HG02970 (cell line): ENCODE measurements at regions not wholly inside any gene's neighbourhood (a gene's known extent, or its start where the extent isn't known, plus 50 kb on each side); places are given as distances from the start of the nearest gene placed in this dataset.

Experiments used
- ATAC-seq: cut with Tn5 transposase; IDR thresholded peaks from one replicate; pipeline ENCODE4 v1.9.1; 2021; ENCODE audit warnings: mild to moderate bottlenecking, moderate library complexity, moderate number of reproducible peaks; ENCODE audit not compliant: unreplicated experiment, low FRiP score

DNA sequence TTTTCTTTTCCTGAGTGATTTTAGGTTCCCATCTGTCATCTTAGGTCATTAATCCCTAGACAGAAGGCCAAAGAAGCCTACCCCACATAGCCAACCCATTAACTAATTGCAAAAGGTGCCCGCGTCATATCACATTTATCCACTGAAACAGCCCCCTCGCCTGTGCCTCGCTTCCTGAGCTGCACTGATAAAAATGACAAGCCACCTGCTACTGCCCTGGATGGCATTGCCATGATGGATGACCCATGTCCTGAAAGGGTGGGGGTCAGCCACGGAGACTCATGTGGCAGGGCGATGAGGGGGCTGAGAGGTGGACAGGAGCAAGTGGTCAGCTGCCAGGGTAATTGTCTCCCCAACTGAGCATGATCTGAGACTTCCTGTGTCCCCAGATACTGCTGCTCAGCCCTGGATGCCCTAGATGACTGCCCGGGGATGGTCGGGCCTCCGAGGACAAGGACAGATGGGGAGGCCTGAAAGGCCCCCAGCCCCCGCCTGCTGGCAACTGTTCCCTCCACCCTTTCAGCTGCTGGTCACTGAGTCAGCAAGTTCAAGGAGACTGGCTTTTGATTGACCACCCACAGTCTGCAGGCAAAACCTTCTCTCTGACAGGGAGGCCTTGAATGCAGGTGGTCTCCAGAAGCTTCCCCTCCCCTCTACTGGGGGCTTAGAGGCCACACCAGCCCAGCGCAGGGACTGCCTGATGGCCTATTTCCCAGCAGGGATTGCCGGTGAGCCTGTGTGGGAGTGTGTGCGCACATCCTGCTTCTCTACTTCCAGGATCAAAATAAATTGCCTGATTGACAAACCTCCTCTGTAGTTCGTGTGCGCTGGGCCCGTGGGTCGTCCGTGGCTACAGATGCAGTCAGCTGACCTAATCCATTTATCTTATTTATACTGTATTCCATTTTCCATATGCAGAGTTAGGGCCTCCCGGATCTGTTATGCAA is 496.3 kb downstream of the BCOR start:
- ATAC-seq, result no peak

DNA sequence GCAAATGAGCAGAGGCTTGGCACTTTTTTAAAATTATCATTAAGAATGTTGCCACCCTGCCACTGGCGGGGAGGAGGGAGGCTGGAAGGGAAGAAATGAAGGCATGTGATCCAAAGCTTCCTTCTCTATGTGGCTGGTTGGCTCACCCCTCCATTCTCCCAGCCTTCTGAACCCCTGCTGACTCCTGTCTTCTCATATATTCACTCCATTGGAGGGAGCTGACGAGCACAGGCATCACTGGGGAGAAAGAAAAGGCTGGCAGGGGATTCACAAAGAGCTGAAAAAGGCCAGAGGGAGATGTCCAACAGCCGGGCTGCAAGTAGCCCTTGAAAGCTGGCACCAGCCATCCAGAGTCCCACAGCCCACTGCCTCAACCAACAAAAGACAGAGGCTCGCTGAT is 495.6 kb downstream of the BCOR start:
- ATAC-seq, result no peak

DNA sequence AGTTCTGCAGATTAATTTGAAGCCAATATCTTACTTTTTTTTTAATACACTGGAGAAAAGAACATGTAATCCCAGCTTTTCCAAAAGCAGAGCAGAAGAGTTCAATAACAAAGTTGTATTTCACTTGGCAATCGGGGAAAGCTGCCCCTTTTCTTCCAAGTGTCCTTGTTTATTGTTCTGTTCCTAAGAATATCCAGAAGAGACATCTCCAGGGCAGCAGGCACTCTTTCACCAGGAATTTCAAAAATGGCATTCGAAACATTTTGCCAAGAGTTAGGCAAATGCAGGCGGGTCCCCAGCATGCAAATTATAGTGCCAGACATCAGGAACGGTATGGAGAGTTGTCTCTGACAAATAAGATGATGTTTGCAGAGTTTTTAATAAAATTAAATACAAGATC is 494.5 kb downstream of the BCOR start:
- ATAC-seq, result no peak

DNA sequence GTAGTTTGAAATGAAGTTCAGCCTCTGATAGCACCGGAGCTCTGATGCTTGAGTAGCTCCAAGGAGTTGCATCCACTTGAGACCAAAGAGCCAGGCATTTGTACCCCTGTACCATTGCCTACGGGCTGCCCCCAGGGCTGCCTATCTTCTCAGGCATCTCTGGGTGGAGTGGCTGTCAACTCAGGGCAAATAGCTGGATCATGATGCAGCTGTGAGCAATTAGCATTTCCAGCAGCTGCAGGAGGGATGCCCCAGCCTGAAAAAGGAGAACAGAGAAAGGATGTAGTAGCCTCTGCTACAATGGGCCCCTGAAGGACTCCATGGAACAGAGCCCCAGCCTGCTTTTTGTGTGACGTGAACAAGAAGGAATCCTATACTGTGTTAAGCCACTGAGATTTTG is 492.6 kb downstream of the BCOR start:
- no peak for ATAC-seq

DNA sequence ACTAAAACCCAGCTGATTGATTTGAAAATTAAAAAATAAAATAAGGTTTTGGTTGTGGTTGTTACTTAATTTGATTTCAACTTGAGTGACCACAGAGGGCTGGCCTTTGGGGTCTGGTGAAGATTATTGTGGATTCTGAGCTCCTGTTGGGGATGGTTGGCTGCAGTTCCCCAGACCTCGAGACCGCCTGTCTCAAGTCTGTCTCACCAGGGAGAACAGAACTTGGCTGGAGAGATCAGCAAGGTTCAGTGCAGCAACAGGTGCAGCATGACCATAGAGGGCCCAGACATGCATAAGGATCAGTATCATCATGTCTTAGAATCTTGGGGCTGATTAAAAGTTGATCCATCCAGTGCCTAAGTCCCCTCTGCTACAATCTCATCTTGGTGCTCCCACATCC is 491.9 kb downstream of the BCOR start:
- no peak for ATAC-seq

DNA sequence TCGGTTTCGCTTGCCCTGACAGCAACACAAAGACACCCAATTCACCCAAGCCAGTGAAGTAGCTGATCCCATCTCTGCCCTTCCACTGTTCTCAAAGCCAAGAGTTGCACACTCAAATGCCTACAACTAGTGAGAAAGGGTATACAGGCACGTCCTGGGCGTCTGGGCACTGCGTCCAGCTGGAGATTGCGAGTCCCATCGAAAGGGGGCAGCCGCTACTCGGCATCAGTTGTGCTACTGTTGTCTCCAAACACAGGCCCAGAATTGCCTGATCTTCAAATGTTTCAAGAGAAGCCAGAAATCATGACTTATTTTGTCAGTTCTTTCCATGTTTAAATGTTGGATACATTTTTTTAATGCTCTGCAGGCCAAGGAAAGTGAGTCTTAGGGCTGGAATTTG is 487.8 kb downstream of the BCOR start:
- no peak for ATAC-seq

DNA sequence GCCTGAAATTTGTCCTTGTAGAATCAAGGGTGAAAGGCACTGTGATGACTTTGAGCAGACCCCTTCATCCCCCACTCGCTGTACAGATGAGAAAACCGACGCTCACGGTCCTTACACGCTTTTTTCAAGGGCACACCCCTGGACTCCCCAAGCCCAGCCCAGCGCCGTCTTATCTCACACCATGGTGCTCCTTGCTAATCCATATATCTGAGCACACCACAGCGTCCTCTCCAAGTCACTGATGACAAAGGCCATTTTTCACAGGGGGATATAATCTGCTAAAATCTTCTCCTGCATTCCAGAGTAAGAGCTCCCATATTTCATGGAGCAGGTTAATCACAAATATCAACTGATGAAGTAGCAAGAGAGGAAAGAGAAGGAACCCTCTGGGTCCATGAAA is 486.3 kb downstream of the BCOR start:
- no peak for ATAC-seq

DNA sequence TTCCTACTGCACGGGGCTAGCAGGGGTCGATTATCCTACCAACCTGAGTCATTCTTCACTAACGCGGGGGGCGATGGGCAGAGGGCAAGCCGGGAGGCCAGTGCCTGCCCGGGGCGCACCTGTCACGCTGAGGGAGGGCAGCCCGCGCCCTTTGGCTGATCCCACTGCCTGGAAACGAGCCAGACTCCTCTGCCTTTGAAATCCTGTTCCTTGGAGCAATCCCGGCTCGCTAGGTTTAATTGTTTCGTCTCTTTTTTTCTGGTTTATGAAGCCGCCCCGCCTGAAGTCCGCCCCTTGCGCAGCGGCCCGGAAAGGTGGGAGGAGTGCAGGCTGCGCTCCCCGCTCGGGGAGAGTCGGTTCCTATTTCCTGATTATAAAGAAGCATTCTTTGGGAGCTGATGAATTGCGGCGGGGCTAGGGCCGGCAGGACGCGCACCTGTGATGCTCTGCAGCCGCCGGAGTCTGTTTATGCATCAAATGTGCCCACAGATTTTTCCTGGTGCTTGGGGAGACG is 484.2 kb downstream of the BCOR start:
- no peak for ATAC-seq

DNA sequence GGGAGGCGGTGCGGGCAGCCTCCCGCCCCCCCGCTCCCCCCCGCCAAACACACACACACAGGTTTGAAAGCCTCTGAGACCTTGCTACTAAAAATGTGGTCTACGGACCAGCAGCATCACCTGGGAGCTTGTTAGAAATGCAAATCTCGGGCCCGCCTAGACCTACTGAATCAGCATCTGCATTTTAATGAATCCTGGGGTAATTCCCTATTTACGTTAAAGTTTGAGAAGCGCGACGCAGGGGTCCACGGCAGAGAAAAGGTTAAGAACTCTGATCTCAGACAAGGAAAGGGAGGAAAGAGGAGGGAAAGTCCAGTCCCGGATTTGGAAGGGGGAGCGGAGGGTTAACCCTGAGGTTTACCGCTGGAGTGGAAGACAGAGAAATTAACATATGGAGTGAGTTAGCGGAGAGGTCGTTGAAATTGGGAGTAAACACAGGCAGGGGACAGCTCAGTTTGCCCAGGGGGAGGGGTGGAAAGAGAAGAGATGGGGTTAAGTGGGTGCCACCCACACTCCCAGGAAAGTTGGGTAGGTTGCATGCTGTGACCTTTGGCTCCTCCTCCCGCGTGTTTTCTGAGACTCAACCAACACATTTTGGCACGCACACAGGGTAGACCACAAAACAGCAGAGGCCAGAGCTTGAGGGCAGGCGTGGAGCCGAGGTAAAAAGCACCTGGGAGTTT is 483.6 kb downstream of the BCOR start:
- no peak for ATAC-seq

DNA sequence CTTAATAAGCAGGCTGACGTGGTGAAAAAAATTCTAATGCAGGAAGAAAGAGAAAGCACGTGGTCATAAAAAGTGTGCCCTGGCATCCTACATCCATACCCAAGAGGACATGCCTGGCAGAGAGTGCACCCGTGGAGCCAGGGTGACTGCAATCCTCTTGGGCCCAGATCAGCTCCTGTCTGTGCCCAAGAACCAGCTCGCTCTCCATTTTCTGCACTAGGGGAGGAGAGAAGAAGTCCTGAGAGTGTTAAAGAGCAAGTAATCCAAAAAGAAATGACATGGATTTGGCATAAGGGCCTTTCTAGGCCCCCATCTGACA is 483.1 kb downstream of the BCOR start:
- ATAC-seq, result no peak

DNA sequence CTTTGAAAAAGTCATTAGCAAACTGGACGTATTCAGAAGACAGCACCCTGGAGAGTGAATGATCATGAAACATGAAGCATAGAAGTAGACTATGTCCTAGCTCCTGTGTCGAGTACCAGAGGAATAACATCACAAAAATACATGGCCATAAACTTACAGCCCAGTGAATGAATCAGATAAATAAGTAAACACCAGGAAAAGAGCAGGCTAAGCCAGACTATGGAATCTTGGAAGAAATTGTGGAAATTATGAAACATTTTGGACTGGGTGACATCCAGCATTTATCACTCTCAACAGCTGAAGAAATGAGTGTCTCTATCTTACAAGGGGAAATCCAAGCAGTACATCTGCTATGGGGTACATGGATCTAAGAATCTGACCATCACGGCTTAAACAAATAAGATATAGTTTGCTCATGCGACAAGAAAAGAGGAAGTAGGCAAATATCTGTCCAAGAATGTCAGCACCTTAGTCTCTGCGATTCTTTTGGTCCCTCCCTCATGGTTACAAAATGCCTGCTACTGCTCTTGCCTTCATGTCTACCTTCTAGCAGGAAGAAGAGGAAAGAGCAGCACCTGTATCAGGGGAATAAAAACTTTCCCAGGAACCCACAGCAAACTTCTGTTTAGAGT is 481.5 kb downstream of the BCOR start:
- no peak for ATAC-seq

DNA sequence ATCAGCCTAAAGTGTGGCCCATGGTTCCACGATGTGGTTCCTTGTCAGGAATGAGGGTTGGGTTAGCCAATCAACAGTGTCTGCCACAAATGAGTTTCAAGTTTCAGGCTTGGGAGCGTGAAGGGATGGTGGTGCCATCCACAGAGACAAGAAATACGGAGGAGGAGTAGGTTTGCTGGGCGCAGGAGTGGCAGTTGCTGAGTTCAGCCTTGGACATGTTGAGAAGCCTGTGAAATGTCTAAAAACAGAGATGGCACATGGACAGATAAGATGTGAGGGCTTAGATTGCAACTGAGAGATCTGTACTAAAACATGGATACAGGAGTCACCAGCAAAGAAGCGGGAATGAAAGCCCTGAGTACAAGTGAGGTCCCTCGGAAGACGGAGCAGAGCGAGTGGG is 481.0 kb downstream of the BCOR start:
- no peak for ATAC-seq

DNA sequence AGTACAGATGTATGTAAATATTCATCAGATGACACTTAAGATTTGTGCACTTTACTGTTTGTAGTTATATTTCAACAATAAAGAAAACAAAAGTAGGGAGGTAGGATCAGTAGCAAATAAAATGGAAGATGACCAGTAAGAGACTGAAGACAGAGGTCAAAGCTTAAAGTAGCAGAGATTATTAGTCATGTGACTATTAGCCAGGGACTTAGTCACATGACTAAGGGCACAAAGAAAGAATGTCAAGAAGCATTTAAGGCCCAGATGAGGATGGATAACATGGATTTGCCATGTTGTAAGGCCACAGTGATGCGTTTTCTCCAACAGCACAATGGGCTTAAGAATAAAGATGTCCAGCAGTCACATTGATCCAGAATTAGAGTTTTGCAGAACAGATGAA is 479.6 kb downstream of the BCOR start:
- ATAC-seq, result no peak

DNA sequence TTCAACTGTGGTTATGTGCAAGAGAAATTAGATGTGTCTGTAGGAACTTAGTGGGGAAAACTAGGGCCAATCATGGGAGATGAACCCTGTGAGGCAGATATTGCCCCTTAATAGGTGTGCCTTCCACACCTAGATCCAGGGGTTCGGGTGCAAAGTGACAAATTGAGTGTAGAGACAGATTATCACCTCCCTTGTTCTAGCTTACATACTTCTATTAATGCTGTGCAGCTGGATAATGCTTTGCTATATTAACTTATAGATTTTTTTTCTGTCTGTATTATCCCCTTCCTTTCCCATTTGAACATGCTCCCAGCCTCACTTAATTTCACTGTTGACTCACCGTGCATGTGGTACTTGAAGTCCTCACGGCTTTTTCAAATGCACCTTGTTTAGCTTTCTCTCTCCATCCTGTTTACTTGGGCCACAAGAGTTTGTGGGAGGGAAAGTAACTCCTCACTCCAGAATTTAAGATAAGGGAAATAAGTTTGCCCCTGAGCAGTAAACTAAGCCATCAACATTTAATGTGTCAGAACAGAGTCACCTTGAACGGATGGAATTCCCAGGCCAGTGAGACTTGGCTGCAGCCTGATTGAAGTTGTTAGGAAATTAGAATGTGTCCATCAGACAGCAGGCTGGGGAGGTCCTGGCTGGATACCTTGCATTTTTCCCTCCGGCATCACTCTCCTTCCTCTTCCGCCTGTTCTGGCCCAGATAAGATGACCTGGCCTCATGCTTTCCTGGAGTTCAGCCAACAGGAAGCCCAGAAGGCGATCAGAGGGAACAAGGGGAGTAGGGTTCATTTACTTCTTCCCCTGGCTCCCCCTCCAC is 478.4 kb downstream of the BCOR start:
- ATAC-seq, result no peak

DNA sequence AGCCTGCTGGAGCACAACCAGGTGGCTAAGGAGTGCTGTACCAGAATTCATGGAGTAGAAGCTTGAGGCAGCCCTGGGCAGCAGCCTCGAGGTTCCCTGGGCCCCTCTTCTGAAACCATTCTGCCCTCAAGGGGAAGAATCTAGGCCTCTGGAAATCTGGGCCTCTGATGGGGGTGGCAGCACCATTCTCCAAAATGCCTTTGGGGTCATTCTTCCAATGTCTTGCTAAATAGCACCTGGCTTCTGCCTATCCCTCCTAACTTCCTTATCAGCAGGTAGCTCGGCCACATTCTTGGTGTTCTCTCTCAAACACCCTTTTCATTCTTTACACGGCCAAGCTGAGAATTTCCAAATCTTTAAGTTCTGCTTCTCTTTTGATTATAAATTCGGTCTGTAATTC is 473.6 kb downstream of the BCOR start:
- ATAC-seq, result no peak

DNA sequence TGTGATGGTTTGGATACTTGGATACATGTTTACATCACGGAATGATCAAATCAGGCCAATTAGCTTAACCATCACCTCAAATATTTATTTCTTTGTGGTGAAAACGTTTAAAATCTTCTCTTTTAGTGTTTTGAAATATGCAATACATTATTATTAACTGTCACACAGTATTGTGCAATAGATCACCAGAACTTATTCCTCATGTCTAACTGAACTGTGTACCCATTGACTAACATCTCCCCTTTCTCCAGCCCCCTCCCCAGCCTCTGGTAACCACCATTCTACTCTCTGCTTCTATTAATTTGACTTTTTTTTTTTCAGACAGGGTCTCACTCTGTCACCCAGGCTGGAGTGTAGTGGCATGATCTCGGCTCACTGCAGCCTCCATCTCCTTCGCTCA is 471.9 kb downstream of the BCOR start:
- ATAC-seq, result no peak

DNA sequence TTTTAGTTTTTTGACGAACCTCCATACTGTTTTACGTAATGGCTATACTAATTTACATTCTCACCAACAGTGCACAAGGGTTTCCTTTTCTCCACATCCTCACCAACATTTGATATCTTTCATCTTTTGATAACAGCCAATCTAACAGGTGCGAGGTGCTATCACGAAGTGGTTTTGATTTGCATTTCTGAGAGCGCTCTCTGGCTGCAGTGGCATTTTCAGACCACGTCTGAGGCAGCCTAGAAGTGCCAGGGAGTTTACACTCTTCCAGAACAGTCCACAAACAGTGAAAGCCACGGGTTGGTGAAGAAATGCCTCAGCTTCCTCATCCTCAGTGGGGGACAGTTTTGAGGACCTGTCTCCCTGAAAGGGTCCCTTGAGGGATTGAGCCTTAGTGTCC is 471.0 kb downstream of the BCOR start:
- no peak for ATAC-seq

DNA sequence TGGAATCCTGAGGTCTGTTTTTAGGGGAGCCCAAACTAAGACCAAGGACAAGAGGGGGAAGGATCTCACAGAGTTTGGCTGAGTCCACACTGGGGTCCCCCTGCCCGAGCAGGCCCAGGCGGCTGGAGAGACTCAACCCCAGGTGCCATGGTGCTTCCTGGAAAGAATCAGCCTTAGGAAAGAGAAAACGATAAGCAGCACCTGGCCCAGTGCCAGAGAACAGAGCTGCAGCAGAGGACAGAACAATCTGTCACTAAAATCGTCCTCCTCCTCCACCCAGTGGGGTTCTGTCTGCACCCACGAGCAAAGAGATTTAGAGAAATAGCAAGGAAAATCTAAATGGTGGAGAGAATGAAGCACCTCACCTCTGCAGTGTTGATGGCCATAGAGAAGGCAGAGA is 470.5 kb downstream of the BCOR start:
- no peak for ATAC-seq

DNA sequence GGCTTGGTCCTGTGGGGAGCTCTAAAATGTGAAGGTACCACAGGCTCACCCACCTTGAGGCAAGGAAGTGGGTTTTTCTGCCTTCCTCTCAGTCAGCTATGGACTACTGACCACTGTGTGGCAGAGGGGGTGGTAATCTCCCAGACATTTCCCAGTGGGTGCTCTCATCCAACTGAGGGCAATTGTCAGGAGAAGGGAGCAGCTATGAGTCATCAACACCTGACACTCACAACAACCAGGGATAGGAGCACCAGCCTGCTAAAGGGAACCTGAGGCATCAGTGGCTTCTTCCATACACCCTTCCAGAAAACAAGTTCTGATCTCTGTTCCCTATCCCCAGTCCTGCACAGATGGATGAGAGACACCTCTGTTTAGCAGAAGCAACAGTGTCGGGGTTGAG is 468.8 kb downstream of the BCOR start:
- no peak for ATAC-seq

DNA sequence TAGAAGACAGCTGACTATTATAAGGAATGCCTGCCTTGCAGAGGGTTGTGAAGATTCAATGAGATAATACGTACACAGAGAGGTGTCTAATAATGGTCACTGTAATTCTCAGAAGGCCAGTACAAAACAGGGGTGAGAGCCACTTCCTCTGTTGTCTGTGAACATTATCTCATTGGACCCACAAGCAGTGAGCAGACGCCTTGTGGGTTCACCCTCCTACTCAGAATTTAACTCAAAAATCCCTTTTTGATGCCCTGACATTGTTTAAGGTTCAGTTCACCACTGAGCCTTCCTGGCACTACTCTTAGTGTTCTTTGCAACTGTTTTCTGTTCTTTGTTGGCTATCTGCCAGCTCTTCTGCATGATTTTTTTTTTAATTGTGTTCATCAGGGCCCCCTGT is 467.4 kb downstream of the BCOR start:
- ATAC-seq, result no peak
